HG03521 (cell line): ENCODE measurements at regions not wholly inside any gene's neighbourhood (a gene's known extent, or its start where the extent isn't known, plus 50 kb on each side); places are given as distances from the start of the nearest gene placed in this dataset.
"Not testable (repeated sequence)": the region's sequence is repeated elsewhere in the genome, so short reads cannot be mapped to it uniquely, and the experiment has no call there.

Source experiments
- ATAC-seq: cut with Tn5 transposase; IDR thresholded peaks from one replicate; pipeline ENCODE4 v1.9.1; 2021; ENCODE audit warnings: mild to moderate bottlenecking, moderate library complexity; ENCODE audit not compliant: unreplicated experiment

GRCh38 chr3:4218456-4219226, 84.5 kb upstream of the SETMAR start:
- no peak for ATAC-seq

- no peak for ATAC-seq
Observed at GRCh38 chr3:4219227-4219568, 84.0 kb upstream of the SETMAR start.

- ATAC-seq: no peak
Observed at GRCh38 chr3:4220065-4220464, 83.1 kb upstream of the SETMAR start.

GRCh38 chr3:4222574-4223175, 80.5 kb upstream of the SETMAR start:
- no peak for ATAC-seq

- ATAC-seq: no peak
Observed at GRCh38 chr3:4223777-4224176, 79.4 kb upstream of the SETMAR start.

- ATAC-seq: no peak
Observed at GRCh38 chr3:4224331-4224730, 78.8 kb upstream of the SETMAR start.

GRCh38 chr3:4225005-4225471, 78.1 kb upstream of the SETMAR start:
- no peak for ATAC-seq

- no peak for ATAC-seq
Observed at GRCh38 chr3:4228295-4228694, 74.9 kb upstream of the SETMAR start.

- no peak for ATAC-seq
Observed at GRCh38 chr3:4231041-4231440, 72.1 kb upstream of the SETMAR start.

- ATAC-seq: no peak
Observed at GRCh38 chr3:4232798-4233197, 70.4 kb upstream of the SETMAR start.

GRCh38 chr3:4233488-4233887, 69.7 kb upstream of the SETMAR start:
- ATAC-seq: no peak

GRCh38 chr3:4234889-4235288, 68.3 kb upstream of the SETMAR start:
- ATAC-seq: no peak

GRCh38 chr3:4235690-4236089, 67.5 kb upstream of the SETMAR start:
- ATAC-seq: no peak

GRCh38 chr3:4241595-4242170, 61.5 kb upstream of the SETMAR start:
- no peak for ATAC-seq

- no peak for ATAC-seq
Observed at GRCh38 chr3:4245671-4246070, 57.5 kb upstream of the SETMAR start.

GRCh38 chr3:4247391-4247790, 55.8 kb upstream of the SETMAR start:
- ATAC-seq: no peak

GRCh38 chr3:4250064-4250463, 53.1 kb upstream of the SETMAR start:
- ATAC-seq: no peak

GRCh38 chr3:4251412-4251811, 51.8 kb upstream of the SETMAR start:
- no peak for ATAC-seq

GRCh38 chr3:4253072-4253832, 49.9 kb upstream of the SETMAR start:
- ATAC-seq: not testable (repeated sequence)
